K562 (cell line): ENCODE measurements at regions not wholly inside any gene's neighbourhood (a gene's known extent, or its start where the extent isn't known, plus 50 kb on each side); places are given as distances from the start of the nearest gene placed in this dataset.

Experiments
- MAZ ChIP-seq, 2 experiments: fragments of 450-650 bp in 1 of 2; sonication (generic) in 1 of 2; formaldehyde crosslinking; IDR thresholded peaks in 1 of 2; conservative IDR thresholded peaks in 1 of 2; 2 replicates each; pipeline versions ENCODE4 v1.4.0 to v1.5.0; 2020; ENCODE audit warnings: mild to moderate bottlenecking in 1 of 2, missing genetic modification reagents in 1 of 2
- NFRKB ChIP-seq: fragments of 450-650 bp; IDR thresholded peaks from 2 replicates; pipeline ENCODE4 v1.6.1; 2016; ENCODE audit warnings: low read depth
- POLR3G ChIP-seq: IDR thresholded peaks from 2 replicates; pipeline ENCODE4 v1.6.1; 2011; ENCODE audit not compliant: insufficient read length, insufficient replicate concordance; ENCODE audit errors: extremely low read depth
- RAD21 ChIP-seq, 2 experiments: fragments of 250-450 bp in 1 of 2; fragments of 450-650 bp in 1 of 2; sonication (Bioruptor Pico) in 1 of 2; formaldehyde crosslinking in 1 of 2; IDR thresholded peaks in 1 of 2; conservative IDR thresholded peaks in 1 of 2; 2 replicates each; pipeline versions ENCODE4 v1.4.0 to v1.8.0; 2020 to 2022; ENCODE audit warnings: mild to moderate bottlenecking in 2 of 2, moderate library complexity in 1 of 2
- SMARCB1 ChIP-seq: IDR thresholded peaks from 2 replicates; pipeline ENCODE4 v1.6.1; 2011; ENCODE audit warnings: improper control_type of control experiment, low read depth; ENCODE audit not compliant: insufficient read length
- ZBTB5 ChIP-seq: fragments of 450-650 bp; IDR thresholded peaks from 2 replicates; pipeline ENCODE4 v1.6.1; 2017; ENCODE audit warnings: antibody characterized with exemption
- TF ChIP-seq, protein P1 (sequence below): fragments of 250-450 bp; sonication (Bioruptor Pico); IDR thresholded peaks from 2 replicates; pipeline ENCODE4 v1.4.0; 2020

DNA sequence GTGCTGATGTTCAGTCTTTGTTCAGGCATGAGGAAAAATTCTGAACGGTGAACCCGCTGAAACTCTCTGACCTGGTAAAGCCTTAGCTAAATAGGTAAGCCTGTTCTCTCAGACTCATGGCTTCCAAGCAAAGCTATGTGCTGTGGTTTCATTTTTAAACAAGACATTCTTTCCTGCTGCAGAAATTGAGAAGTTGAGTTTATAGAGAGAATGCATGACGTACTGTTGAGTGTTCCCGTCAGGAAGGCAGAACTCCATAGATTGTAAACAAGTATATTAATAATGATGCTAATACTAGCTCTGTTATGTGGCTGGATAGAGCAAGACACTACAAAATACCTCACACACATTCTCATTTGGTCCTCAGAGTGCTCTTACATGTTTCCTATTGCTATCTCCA is 424.0 kb upstream of the CRIM1 start (continued):
- TF ChIP-seq ZBTB5, result no peak
- no peak for TF ChIP-seq MAZ (CRISPR knock-in tag; conservative IDR thresholded peaks at IDR 0.05 in 1 of 2, IDR thresholded peaks at IDR 0.05 in 1 of 2)
- TF ChIP-seq NFRKB, result no peak
- TF ChIP-seq SMARCB1, result no peak
- TF ChIP-seq, protein P1, sequence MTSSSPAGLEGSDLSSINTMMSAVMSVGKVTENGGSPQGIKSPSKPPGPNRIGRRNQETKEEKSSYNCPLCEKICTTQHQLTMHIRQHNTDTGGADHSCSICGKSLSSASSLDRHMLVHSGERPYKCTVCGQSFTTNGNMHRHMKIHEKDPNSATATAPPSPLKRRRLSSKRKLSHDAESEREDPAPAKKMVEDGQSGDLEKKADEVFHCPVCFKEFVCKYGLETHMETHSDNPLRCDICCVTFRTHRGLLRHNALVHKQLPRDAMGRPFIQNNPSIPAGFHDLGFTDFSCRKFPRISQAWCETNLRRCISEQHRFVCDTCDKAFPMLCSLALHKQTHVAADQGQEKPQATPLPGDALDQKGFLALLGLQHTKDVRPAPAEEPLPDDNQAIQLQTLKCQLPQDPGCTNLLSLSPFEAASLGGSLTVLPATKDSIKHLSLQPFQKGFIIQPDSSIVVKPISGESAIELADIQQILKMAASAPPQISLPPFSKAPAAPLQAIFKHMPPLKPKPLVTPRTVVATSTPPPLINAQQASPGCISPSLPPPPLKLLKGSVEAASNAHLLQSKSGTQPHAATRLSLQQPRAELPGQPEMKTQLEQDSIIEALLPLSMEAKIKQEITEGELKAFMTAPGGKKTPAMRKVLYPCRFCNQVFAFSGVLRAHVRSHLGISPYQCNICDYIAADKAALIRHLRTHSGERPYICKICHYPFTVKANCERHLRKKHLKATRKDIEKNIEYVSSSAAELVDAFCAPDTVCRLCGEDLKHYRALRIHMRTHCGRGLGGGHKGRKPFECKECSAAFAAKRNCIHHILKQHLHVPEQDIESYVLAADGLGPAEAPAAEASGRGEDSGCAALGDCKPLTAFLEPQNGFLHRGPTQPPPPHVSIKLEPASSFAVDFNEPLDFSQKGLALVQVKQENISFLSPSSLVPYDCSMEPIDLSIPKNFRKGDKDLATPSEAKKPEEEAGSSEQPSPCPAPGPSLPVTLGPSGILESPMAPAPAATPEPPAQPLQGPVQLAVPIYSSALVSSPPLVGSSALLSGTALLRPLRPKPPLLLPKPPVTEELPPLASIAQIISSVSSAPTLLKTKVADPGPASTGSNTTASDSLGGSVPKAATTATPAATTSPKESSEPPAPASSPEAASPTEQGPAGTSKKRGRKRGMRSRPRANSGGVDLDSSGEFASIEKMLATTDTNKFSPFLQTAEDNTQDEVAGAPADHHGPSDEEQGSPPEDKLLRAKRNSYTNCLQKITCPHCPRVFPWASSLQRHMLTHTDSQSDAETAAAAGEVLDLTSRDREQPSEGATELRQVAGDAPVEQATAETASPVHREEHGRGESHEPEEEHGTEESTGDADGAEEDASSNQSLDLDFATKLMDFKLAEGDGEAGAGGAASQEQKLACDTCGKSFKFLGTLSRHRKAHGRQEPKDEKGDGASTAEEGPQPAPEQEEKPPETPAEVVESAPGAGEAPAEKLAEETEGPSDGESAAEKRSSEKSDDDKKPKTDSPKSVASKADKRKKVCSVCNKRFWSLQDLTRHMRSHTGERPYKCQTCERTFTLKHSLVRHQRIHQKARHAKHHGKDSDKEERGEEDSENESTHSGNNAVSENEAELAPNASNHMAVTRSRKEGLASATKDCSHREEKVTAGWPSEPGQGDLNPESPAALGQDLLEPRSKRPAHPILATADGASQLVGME (CRISPR knock-in tag), result no peak
- no peak for TF ChIP-seq RAD21 (CRISPR knock-in tag; conservative IDR thresholded peaks at IDR 0.05 in 1 of 2, IDR thresholded peaks at IDR 0.05 in 1 of 2)
- TF ChIP-seq POLR3G, result no peak
- TF ChIP-seq, all 486 proteins: peak for 0
